Glutamatergic neuron (in vitro differentiated cells): ENCODE measurements at regions not wholly inside any gene's neighbourhood (a gene's known extent, or its start where the extent isn't known, plus 50 kb on each side); places are given as distances from the start of the nearest gene placed in this dataset.

ENCODE experiments used
- DNase-seq: peaks from one replicate; pipeline ENCODE4 v3.0.0; 2022
- H3K27ac Mint-ChIP-seq: one replicate; pipeline ENCODE4 v1.8.0; 2020; ENCODE audit warnings: mild to moderate bottlenecking, mixed read lengths, inconsistent platforms; ENCODE audit not compliant: unreplicated experiment
- H3K27me3 Mint-ChIP-seq: one replicate; pipeline ENCODE4 v1.8.0; 2020; ENCODE audit warnings: mild to moderate bottlenecking, moderate library complexity, mixed read lengths, inconsistent platforms; ENCODE audit not compliant: unreplicated experiment
- H3K36me3 Mint-ChIP-seq: one replicate; pipeline ENCODE4 v1.8.0; 2020; ENCODE audit warnings: mild to moderate bottlenecking, mixed read lengths, inconsistent platforms; ENCODE audit not compliant: unreplicated experiment
- H3K4me1 Mint-ChIP-seq: one replicate; pipeline ENCODE4 v1.8.0; 2020; ENCODE audit warnings: mild to moderate bottlenecking, low read depth, mixed read lengths, inconsistent platforms; ENCODE audit not compliant: unreplicated experiment
- H3K4me3 Mint-ChIP-seq: one replicate; pipeline ENCODE4 v1.8.0; 2020; ENCODE audit warnings: mild to moderate bottlenecking, mixed read lengths, inconsistent platforms; ENCODE audit not compliant: unreplicated experiment
- H3K9me3 Mint-ChIP-seq: one replicate; pipeline ENCODE4 v1.8.0; 2020; ENCODE audit warnings: mild to moderate bottlenecking, moderate library complexity, mixed read lengths, inconsistent platforms; ENCODE audit not compliant: unreplicated experiment
- TF ChIP-seq, protein P1 (sequence below): fragments of 200-600 bp; sonication (generic); IDR thresholded peaks from one replicate; pipeline ENCODE4 v1.5.0; 2021; ENCODE audit not compliant: partially characterized antibody, unreplicated experiment

DNA sequence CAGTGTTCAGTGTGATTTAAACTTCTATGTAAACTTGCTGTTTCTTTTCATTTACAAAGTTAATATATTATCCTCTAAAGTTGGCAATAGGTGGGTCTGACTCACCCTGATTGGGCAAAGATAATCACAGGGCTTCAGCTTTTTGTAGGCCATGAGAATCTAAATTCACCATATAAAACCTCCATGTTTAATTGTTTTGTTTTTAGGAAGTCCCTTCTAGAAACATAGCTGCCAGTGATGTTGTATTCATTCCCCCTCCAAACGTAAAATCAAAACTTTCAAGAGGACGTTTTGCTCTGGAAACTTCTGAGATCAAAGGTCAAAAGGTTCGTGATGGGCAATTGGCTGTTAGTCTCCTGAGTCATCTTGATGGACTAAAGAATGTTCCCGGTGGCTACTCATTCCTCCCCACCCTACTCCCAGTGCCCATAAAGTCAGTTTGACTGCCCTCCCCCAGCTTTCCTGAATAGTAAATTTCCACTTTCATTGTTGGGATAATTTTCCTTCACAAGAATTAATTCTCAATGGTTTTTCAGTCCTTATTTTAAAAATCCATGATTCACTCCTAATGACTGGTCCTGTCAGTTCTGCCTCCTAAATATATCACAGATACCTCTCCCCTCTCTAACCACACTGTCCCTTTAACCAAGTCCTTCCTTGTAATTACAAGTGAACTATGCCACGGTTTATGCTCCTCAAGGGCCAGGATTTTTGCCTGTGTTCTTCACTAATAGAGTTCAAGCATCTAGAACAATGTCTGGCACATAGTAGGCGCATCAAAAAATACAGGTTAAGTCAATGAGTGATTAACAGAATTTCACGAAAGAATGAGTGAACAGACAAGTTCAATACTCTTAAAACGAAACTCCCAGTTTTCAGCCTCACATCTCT, 164.4 kb upstream of the VRK2 start:
- Mint-ChIP-seq H3K36me3 (no peaks in the 10 kb centered on the region), H3K4me3 (no peak overlapping the region), H3K4me1 (peaks cover 22% of the 10 kb centered on the region), H3K9me3 (no peaks in the 10 kb centered on the region), H3K27me3 (no peaks in the 10 kb centered on the region), H3K27ac (no peak overlapping the region)
- DNase-seq, result no peak
- TF ChIP-seq, protein P1, sequence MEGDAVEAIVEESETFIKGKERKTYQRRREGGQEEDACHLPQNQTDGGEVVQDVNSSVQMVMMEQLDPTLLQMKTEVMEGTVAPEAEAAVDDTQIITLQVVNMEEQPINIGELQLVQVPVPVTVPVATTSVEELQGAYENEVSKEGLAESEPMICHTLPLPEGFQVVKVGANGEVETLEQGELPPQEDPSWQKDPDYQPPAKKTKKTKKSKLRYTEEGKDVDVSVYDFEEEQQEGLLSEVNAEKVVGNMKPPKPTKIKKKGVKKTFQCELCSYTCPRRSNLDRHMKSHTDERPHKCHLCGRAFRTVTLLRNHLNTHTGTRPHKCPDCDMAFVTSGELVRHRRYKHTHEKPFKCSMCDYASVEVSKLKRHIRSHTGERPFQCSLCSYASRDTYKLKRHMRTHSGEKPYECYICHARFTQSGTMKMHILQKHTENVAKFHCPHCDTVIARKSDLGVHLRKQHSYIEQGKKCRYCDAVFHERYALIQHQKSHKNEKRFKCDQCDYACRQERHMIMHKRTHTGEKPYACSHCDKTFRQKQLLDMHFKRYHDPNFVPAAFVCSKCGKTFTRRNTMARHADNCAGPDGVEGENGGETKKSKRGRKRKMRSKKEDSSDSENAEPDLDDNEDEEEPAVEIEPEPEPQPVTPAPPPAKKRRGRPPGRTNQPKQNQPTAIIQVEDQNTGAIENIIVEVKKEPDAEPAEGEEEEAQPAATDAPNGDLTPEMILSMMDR, result no peak

DNA sequence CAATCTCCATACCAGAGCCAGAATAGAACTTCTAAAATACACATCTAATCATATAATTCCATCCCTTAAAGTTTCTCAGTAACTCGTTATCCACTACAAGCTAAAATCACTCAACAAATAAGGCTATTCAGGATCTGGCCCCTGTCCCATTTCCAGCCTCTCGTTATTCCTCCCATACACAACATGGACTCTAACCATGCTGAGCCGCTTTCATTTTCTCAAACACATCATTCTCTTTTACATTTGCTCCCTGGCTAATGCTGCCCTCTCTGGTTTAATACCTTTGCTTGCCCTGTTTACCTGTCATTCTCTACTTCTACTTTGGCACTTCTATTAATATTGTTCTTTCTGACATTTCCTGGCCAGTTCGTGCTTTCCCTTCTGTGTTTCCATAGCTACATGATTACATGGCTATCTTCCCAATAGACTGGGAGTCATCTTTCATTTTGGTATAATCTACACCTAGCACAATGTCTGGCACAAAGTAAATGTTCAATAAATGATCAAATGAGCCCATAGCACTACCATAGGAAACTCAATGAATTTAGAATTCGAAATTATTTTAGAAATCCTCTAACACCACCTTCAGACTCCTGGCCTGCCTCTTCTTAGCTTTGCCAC, 163.6 kb upstream of the VRK2 start:
- H3K9me3 Mint-ChIP-seq, result no peaks in the 10 kb centered on the region
- H3K27ac Mint-ChIP-seq, result no peak overlapping the region
- H3K4me3 Mint-ChIP-seq, result no peak overlapping the region
- H3K27me3 Mint-ChIP-seq, result no peaks in the 10 kb centered on the region
- no peaks in the 10 kb centered on the region for H3K36me3 Mint-ChIP-seq
- H3K4me1 Mint-ChIP-seq, result peaks cover 15% of the 10 kb centered on the region
- DNase-seq, result no peak
- TF ChIP-seq, protein P1, result no peak

DNA sequence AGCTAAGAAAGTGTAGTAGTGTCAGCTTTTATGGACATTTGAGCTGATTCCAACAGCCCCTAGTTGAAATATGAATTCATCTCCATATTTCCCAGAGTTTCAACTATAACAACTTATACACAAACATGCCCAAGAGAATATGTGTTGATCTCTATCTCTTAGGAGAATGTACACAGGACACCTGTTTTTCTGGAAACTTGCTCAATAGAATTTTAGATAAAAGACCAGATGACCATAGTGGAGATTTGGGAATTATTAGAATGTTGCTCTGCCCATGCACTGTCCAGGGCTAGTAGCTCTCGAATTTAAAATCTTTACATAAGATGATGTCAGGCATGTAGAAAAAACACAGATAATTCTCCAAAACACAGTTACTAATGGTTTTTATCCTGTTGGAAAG, 162.3 kb upstream of the VRK2 start:
- Mint-ChIP-seq H3K9me3 (no peaks in the 10 kb centered on the region), H3K4me1 (peaks cover 7% of the 10 kb centered on the region), H3K27me3 (no peaks in the 10 kb centered on the region), H3K36me3 (no peaks in the 10 kb centered on the region), H3K27ac (no peak overlapping the region), H3K4me3 (no peak overlapping the region)
- TF ChIP-seq, protein P1, result no peak
- DNase-seq, result no peak

DNA sequence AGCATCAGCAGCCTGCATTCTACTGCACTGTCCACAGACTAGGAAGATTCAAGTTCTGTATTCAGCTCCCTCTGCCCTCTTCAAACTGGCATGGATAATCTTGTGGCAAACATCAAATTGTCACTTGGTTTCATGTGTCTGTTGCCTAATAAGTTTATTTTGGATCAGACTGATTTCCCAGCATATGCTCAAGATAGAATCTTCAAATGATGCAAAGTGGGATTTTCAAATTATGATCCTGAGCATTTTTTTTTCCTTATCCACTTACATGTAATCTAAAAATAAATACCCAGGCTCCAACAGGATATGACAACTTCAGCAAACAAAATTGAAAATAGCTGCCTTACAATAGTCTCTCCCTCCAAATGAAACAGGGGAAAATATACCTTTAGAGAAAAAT, 160.9 kb upstream of the VRK2 start:
- TF ChIP-seq, protein P1, result no peak
- DNase-seq, result no peak
- Mint-ChIP-seq H3K4me1 (peaks cover 6% of the 10 kb centered on the region), H3K4me3 (no peak overlapping the region), H3K27ac (no peak overlapping the region), H3K36me3 (no peaks in the 10 kb centered on the region), H3K27me3 (no peaks in the 10 kb centered on the region), H3K9me3 (no peaks in the 10 kb centered on the region)
